PC-3 (cell line): ENCODE measurements at regions not wholly inside any gene's neighbourhood (a gene's known extent, or its start where the extent isn't known, plus 50 kb on each side); places are given as distances from the start of the nearest gene placed in this dataset.

Experiments used
- ATAC-seq: fragments of 200-7000 bp; cut with Tn5 transposase; 2 replicates; pipeline ENCODE4 v1.9.1; 2020; ENCODE audit warnings: mild to moderate bottlenecking, moderate library complexity
- BruUV-seq: library from RNA; stranded (reverse); fragments of 400-500 nt; replicated peaks from 2 replicates; lab custom pipeline; 2021; lab: Mats Ljungman, UMichigan
- CTCF ChIA-PET: fragments of 300-600 bp; sonication (Branson Sonifier 250); formaldehyde crosslinking; loops from one replicate; lab custom pipeline; 2022; ENCODE audit warnings: antibody characterized with exemption; lab: Charles Lee
- POLR2A ChIA-PET: fragments of 300-600 bp; sonication (Branson Sonifier 250); formaldehyde crosslinking; loops from one replicate; lab custom pipeline; 2022; ENCODE audit warnings: antibody characterized with exemption; ENCODE audit not compliant: unreplicated experiment; lab: Charles Lee
- DNase-seq: peaks from one replicate; pipeline ENCODE4 v3.0.0-alpha.2; 2015
- H2AFZ ChIP-seq: fragments of 300-600 bp; sonication (generic); 2 replicates; pipeline ENCODE4 v1.6.0; 2016; ENCODE audit warnings: antibody characterized with exemption, low read length
- H3F3A ChIP-seq: fragments of 300-600 bp; sonication (generic); one replicate; pipeline ENCODE4 v1.6.0; 2017; ENCODE audit warnings: antibody characterized with exemption, low read length, control low read depth, mild to moderate bottlenecking; ENCODE audit not compliant: unreplicated experiment
- H3K27ac ChIP-seq: fragments of 300-600 bp; sonication (generic); 2 replicates; pipeline ENCODE4 v1.5.1; 2016; ENCODE audit warnings: mild to moderate bottlenecking, low read length
- H3K27me3 ChIP-seq: fragments of 300-600 bp; sonication (generic); 2 replicates; pipeline ENCODE4 v1.6.1; 2016; ENCODE audit warnings: low read length, mixed read lengths
- H3K36me3 ChIP-seq: fragments of 300-600 bp; sonication (generic); 2 replicates; pipeline ENCODE4 v1.6.1; 2016; ENCODE audit warnings: low read depth, mixed run types, low read length, mixed read lengths
- H3K4me1 ChIP-seq: fragments of 300-600 bp; sonication (generic); 2 replicates; pipeline ENCODE4 v1.5.1; 2016; ENCODE audit warnings: low read length; ENCODE audit not compliant: insufficient read depth
- H3K4me2 ChIP-seq: fragments of 300-600 bp; sonication (generic); 2 replicates; pipeline ENCODE4 v1.6.0; 2016; ENCODE audit warnings: low read length
- H3K4me3 ChIP-seq: fragments of 300-600 bp; sonication (generic); 2 replicates; pipeline ENCODE4 v1.5.1; 2016; ENCODE audit warnings: mild to moderate bottlenecking, low read length, mixed read lengths
- H3K79me2 ChIP-seq: fragments of 300-600 bp; sonication (generic); 2 replicates; pipeline ENCODE4 v1.6.1; 2017; ENCODE audit warnings: low read length, mixed read lengths
- H3K9ac ChIP-seq: fragments of 300-600 bp; sonication (generic); 2 replicates; pipeline ENCODE4 v1.6.0; 2016; ENCODE audit warnings: mild to moderate bottlenecking, low read length
- H3K9me2 ChIP-seq: fragments of 300-600 bp; sonication (generic); replicated peaks from 2 replicates; pipeline ENCODE4 v1.6.1; 2016; ENCODE audit warnings: mixed run types, low read length, mixed read lengths
- H3K9me3 ChIP-seq: fragments of 300-600 bp; sonication (generic); 2 replicates; pipeline ENCODE4 v1.6.1; 2016; ENCODE audit warnings: low read length, mixed read lengths
- H4K20me1 ChIP-seq: fragments of 300-600 bp; sonication (generic); 2 replicates; pipeline ENCODE4 v1.6.1; 2016; ENCODE audit warnings: low read length, mixed read lengths
- EZH2 ChIP-seq: fragments of 300-600 bp; sonication (generic); IDR thresholded peaks from one replicate; pipeline ENCODE4 v1.6.1; 2017; ENCODE audit warnings: antibody characterized with exemption, mild to moderate bottlenecking, low read length; ENCODE audit not compliant: unreplicated experiment
- EZH2phosphoT487 ChIP-seq: fragments of 300-600 bp; sonication (generic); IDR thresholded peaks from 2 replicates; pipeline ENCODE4 v1.6.1; 2018; ENCODE audit warnings: mild to moderate bottlenecking, antibody characterized with exemption, low read length, borderline replicate concordance
- intact Hi-C: fragments of 100-400 bp; cut with micrococcal nuclease; formaldehyde crosslinking; loops from 2 replicates; pipeline ENCODE4 v1.9.0; 2023
- TF ChIP-seq, protein P1 (sequence below): fragments of 300-600 bp; sonication (generic); conservative IDR thresholded peaks from 2 replicates; pipeline ENCODE4 v1.5.1; 2017; ENCODE audit warnings: antibody characterized with exemption, low read depth, mild to moderate bottlenecking, low read length

GRCh38 chr5:62043289-62044280 is 262.4 kb upstream of the KIF2A start:
- ChIA-PET CTCF (interaction anchor here (0.6 kb wide), 1 partner anchor 100 kb away, joined by 3 read pairs; no protein-coding TSS in a partner anchor), POLR2A (no interaction called here)
- ATAC-seq (no peak), DNase-seq (no peak)
- no TSS peak for BruUV-seq
- Histone ChIP-seq H3K9ac (no peak overlapping the region), H3K36me3 (no peaks in the 10 kb centered on the region), H3K27ac (no peak overlapping the region), H4K20me1 (no peaks in the 10 kb centered on the region), H3K4me3 (no peak overlapping the region), H2AFZ (no peak overlapping the region), H3F3A (no peaks in the 10 kb centered on the region), H3K4me1 (no peaks in the 10 kb centered on the region), H3K4me2 (no peak overlapping the region), H3K79me2 (no peaks in the 10 kb centered on the region), H3K27me3 (peaks cover 18% of the 10 kb centered on the region; the same call in 1 of the 2 replicates), H3K9me2 (no peaks in the 10 kb centered on the region), H3K9me3 (no peaks in the 10 kb centered on the region)
- no peak for TF ChIP-seq EZH2phosphoT487
- no peak for TF ChIP-seq EZH2
- TF ChIP-seq, protein P1, sequence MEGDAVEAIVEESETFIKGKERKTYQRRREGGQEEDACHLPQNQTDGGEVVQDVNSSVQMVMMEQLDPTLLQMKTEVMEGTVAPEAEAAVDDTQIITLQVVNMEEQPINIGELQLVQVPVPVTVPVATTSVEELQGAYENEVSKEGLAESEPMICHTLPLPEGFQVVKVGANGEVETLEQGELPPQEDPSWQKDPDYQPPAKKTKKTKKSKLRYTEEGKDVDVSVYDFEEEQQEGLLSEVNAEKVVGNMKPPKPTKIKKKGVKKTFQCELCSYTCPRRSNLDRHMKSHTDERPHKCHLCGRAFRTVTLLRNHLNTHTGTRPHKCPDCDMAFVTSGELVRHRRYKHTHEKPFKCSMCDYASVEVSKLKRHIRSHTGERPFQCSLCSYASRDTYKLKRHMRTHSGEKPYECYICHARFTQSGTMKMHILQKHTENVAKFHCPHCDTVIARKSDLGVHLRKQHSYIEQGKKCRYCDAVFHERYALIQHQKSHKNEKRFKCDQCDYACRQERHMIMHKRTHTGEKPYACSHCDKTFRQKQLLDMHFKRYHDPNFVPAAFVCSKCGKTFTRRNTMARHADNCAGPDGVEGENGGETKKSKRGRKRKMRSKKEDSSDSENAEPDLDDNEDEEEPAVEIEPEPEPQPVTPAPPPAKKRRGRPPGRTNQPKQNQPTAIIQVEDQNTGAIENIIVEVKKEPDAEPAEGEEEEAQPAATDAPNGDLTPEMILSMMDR: no peak
- intact Hi-C loops: no loop called here

- Histone ChIP-seq H3K9me3 (no peaks in the 10 kb centered on the region), H3K79me2 (no peaks in the 10 kb centered on the region), H3K36me3 (no peaks in the 10 kb centered on the region), H4K20me1 (no peaks in the 10 kb centered on the region), H2AFZ (no peak overlapping the region), H3K4me3 (no peak overlapping the region), H3F3A (no peaks in the 10 kb centered on the region), H3K9ac (no peak overlapping the region), H3K4me2 (no peak overlapping the region), H3K4me1 (no peaks in the 10 kb centered on the region), H3K27me3 (peaks cover 10% of the 10 kb centered on the region; the same call in 1 of the 2 replicates), H3K9me2 (no peaks in the 10 kb centered on the region), H3K27ac (no peak overlapping the region)
- intact Hi-C loops: no loop called here
- no peak for ATAC-seq
- no TSS peak for BruUV-seq
- ChIA-PET CTCF (no interaction called here), POLR2A (no interaction called here)
- TF ChIP-seq EZH2: no peak
- no peak for DNase-seq
These were observed 261.0 kb upstream of the KIF2A start for GRCh38 chr5:62044989-62045388.

DNA sequence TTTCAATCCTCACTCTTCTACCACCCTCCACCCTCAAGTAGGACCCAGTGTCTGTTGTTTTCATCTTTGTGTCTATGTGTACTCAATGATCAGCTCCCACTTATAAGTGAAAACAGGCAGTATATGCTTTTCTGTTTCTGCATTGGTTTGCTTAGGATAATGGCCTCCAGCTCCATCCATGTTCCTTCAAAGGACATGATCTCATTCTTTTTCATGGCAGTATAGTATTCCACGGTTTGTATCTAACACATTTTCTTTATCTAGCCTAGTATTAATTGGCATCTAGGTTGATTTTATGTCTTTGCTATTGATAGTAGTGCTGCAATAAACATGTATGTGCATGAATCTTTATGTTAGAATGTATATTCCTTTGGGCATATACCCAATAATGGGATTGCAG is 259.8 kb upstream of the KIF2A start:
- CTCF ChIA-PET: no interaction called here
- BruUV-seq: no TSS peak
- Histone ChIP-seq H3K4me1 (no peaks in the 10 kb centered on the region), H3K79me2 (no peaks in the 10 kb centered on the region), H4K20me1 (no peaks in the 10 kb centered on the region), H3K9ac (no peak overlapping the region), H3K4me2 (no peak overlapping the region), H3K4me3 (no peak overlapping the region), H2AFZ (no peak overlapping the region), H3K36me3 (no peaks in the 10 kb centered on the region), H3K27me3 (peaks cover 9% of the 10 kb centered on the region; the same call in 1 of the 2 replicates), H3K9me3 (no peaks in the 10 kb centered on the region), H3K27ac (no peak overlapping the region), H3F3A (no peaks in the 10 kb centered on the region), H3K9me2 (no peaks in the 10 kb centered on the region)
- intact Hi-C loops: no loop called here
- ATAC-seq (no peak), DNase-seq (no peak)
- no peak for TF ChIP-seq EZH2phosphoT487
- TF ChIP-seq, protein P1: no peak
- no peak for TF ChIP-seq EZH2
- POLR2A ChIA-PET: no interaction called here
